GM23248 (cell line): ENCODE measurements at regions not wholly inside any gene's neighbourhood (a gene's known extent, or its start where the extent isn't known, plus 50 kb on each side); places are given as distances from the start of the nearest gene placed in this dataset.

Experiments
- EZH2 ChIP-seq: fragments of 200-600 bp; sonication (generic); IDR thresholded peaks from 2 replicates; pipeline ENCODE4 v1.6.1; 2018; ENCODE audit warnings: antibody characterized with exemption, mild to moderate bottlenecking; ENCODE audit not compliant: insufficient read depth, poor library complexity, severe bottlenecking
- EZH2phosphoT487 ChIP-seq: fragments of 200-600 bp; sonication (generic); IDR thresholded peaks from 2 replicates; pipeline ENCODE4 v1.6.1; 2018; ENCODE audit warnings: antibody characterized with exemption, moderate library complexity, mild to moderate bottlenecking, low read depth; ENCODE audit not compliant: insufficient read depth

DNA sequence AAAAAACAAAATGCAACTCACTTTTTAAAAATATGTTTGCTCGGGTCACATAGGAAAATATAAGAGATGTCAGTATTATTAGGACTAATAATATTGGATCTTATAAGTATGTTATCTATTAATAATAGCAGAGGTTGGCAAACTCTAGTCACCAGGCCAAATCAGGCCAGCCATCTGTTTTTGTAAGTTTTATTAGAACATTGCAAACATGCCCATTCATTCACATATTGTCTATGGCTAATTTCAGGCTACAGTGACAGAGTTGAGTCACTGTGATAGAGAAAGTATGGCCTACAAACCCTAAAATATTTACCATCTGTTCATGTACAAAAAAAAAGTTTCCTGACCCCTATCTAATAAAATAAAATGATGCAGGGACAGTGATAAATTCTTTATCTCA is 97.7 kb upstream of the CDH6 start:
- TF ChIP-seq EZH2 (no peak), EZH2phosphoT487 (no peak)
